B cell (primary cell): ENCODE measurements at regions not wholly inside any gene's neighbourhood (a gene's known extent, or its start where the extent isn't known, plus 50 kb on each side); places are given as distances from the start of the nearest gene placed in this dataset.

Experiments
- ATAC-seq: fragments of 200-7000 bp; cut with Tn5 transposase; one replicate; pipeline ENCODE4 v1.10.0; 2021; ENCODE audit warnings: low read depth, mild to moderate bottlenecking, moderate number of reproducible peaks, moderate library complexity
- CTCF ChIA-PET: fragments of 350-600 bp; sonication (Branson Sonifier 250); formaldehyde crosslinking; loops from one replicate; lab custom pipeline; 2021; ENCODE audit warnings: antibody characterized with exemption, inconsistent platforms; lab: Charles Lee
- POLR2A ChIA-PET: fragments of 350-600 bp; sonication (Branson Sonifier 250); formaldehyde crosslinking; loops from one replicate; lab custom pipeline; 2021; ENCODE audit warnings: antibody characterized with exemption; lab: Charles Lee
- DNase-seq: peaks from one replicate; pipeline ENCODE4 v3.0.0; 2013
- H2AFZ ChIP-seq: 2 replicates; pipeline ENCODE4 v1.6.1; 2012; ENCODE audit warnings: mild to moderate bottlenecking, low read depth, low read length; ENCODE audit not compliant: insufficient read depth, poor library complexity, severe bottlenecking
- H3K27ac ChIP-seq, 2 donors: 1 replicate in 1 of 2; 2 replicates in 1 of 2; pipeline ENCODE4 v1.5.1; 2012 to 2013; ENCODE audit warnings: low read length in 2 of 2, mild to moderate bottlenecking in 2 of 2, moderate library complexity in 1 of 2
- H3K27me3 ChIP-seq, 4 experiments: fragments of 200-600 bp in 1 of 4; sonication (generic) in 1 of 4; replicated peaks in 1 of 4; 1 replicate in 2 of 4; 2 replicates in 2 of 4; pipeline versions ENCODE4 v1.6.1 to v1.7.0; 2013 to 2016; ENCODE audit warnings: low read length in 3 of 4, mild to moderate bottlenecking in 2 of 4, mixed read lengths in 1 of 4, moderate library complexity in 1 of 4; ENCODE audit not compliant: insufficient read depth in 4 of 4, control insufficient read depth in 3 of 4; ENCODE audit errors: control extremely low read depth in 1 of 4
- H3K36me3 ChIP-seq, 2 experiments: replicated peaks in 1 of 2; 1 replicate in 1 of 2; 2 replicates in 1 of 2; pipeline versions ENCODE4 v1.6.1 to v1.7.1; 2013; ENCODE audit warnings: low read length in 1 of 2; ENCODE audit not compliant: insufficient read depth in 2 of 2, control insufficient read depth in 1 of 2; ENCODE audit errors: control extremely low read depth in 1 of 2, extremely low read depth in 1 of 2
- H3K4me1 ChIP-seq, 2 donors: fragments of 200-600 bp in 1 of 2; sonication (generic) in 1 of 2; 1 replicate in 1 of 2; 2 replicates in 1 of 2; pipeline versions ENCODE4 v1.5.1 to v1.6.1; 2013 to 2017; ENCODE audit warnings: low read length in 2 of 2; ENCODE audit not compliant: control insufficient read depth in 2 of 2, insufficient read depth in 2 of 2
- H3K4me2 ChIP-seq: replicated peaks from 2 replicates; pipeline ENCODE3; 2012; ENCODE audit warnings: mild to moderate bottlenecking, low read depth, low read length; ENCODE audit not compliant: poor library complexity, severe bottlenecking
- H3K4me3 ChIP-seq, 5 experiments: fragments of 200-600 bp in 1 of 5; sonication (generic) in 1 of 5; 1 replicate in 3 of 5; 2 replicates in 2 of 5; pipeline versions ENCODE4 v1.5.1 to v1.7.0; 2011 to 2016; ENCODE audit warnings: low read length in 4 of 5, mild to moderate bottlenecking in 4 of 5, low read depth in 2 of 5, control low read depth in 1 of 5, moderate library complexity in 1 of 5; ENCODE audit not compliant: insufficient read depth in 1 of 5; ENCODE audit errors: control extremely low read depth in 1 of 5, extremely low read depth in 1 of 5
- H3K79me2 ChIP-seq: fragments of 200-600 bp; sonication (generic); one replicate; pipeline ENCODE4 v1.6.0; 2016; ENCODE audit warnings: low read length; ENCODE audit not compliant: control insufficient read depth, insufficient read depth
- H3K9ac ChIP-seq: fragments of 200-600 bp; sonication (generic); 2 replicates; pipeline ENCODE4 v1.6.1; 2017; ENCODE audit warnings: mild to moderate bottlenecking, low read length, moderate library complexity
- H3K9me3 ChIP-seq, 3 donors: one replicate each; pipeline versions ENCODE4 v1.6.1 to v1.7.1; 2013; ENCODE audit warnings: low read length in 2 of 3; ENCODE audit not compliant: control insufficient read depth in 2 of 3, insufficient read depth in 1 of 3; ENCODE audit errors: control extremely low read depth in 1 of 3
- H4K20me1 ChIP-seq: 2 replicates; pipeline ENCODE4 v1.6.0; 2012; ENCODE audit warnings: mild to moderate bottlenecking, low read length; ENCODE audit not compliant: insufficient read depth, control insufficient read depth, poor library complexity, severe bottlenecking
- H3K27ac Mint-ChIP-seq: one replicate; pipeline ENCODE4 v1.8.0; 2021; ENCODE audit warnings: mixed read lengths
- H3K27me3 Mint-ChIP-seq: one replicate; pipeline ENCODE4 v1.8.0; 2021; ENCODE audit warnings: mixed read lengths
- H3K4me1 Mint-ChIP-seq: one replicate; pipeline ENCODE4 v1.8.0; 2021; ENCODE audit warnings: mixed read lengths
- H3K4me3 Mint-ChIP-seq: one replicate; pipeline ENCODE4 v1.8.0; 2021; ENCODE audit warnings: mixed read lengths
- H3K9me3 Mint-ChIP-seq: one replicate; pipeline ENCODE4 v1.8.0; 2022; ENCODE audit warnings: mixed read lengths; ENCODE audit not compliant: insufficient read depth
- EZH2 ChIP-seq: IDR thresholded peaks from 2 replicates; pipeline ENCODE4 v1.6.1; 2012; ENCODE audit warnings: borderline replicate concordance, low read depth, mild to moderate bottlenecking, moderate library complexity, low read length; ENCODE audit not compliant: insufficient read depth, poor library complexity, severe bottlenecking
- WGBS: methylation state at CpG from one replicate; pipeline ENCODE4 v1.1.5; 2013; ENCODE audit warnings: missing lambda C conversion rate; ENCODE audit not compliant: insufficient coverage; 5-methylcytosine and 5-hydroxymethylcytosine counted together
- intact Hi-C: fragments of 100-400 bp; cut with micrococcal nuclease; formaldehyde crosslinking; loops from one replicate; pipeline ENCODE4 v1.10.0; 2022
- TF ChIP-seq, protein P1 (sequence below): fragments of 200-600 bp; IDR thresholded peaks from one replicate; pipeline ENCODE4 v1.8.0; 2022; ENCODE audit warnings: antibody characterized with exemption, mild to moderate bottlenecking

DNA sequence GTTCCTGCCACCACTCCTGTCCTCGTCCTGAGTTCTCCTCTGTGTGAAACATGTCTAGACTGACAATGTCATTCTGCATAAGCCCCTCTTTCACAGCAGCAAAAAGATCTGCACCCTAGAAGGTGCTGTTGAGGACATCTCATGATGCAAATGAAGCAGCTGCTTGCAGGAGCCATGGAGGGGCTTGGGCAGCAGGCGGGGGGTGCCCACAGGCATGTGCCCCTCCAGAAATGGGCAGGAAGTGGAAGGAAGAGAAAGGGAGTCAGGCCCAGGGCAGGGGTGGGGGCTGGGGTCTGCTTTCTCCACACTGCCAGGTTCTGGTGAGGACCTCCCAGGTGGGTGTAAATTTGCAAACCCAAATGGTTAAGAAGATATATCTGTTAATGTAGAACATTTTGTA is 54.5 kb upstream of the KCNMB1 start:
- CTCF ChIA-PET, result no interaction called here
- H3K9me3 Mint-ChIP-seq, result no peaks in the 10 kb centered on the region
- no peak overlapping the region for H2AFZ ChIP-seq

DNA sequence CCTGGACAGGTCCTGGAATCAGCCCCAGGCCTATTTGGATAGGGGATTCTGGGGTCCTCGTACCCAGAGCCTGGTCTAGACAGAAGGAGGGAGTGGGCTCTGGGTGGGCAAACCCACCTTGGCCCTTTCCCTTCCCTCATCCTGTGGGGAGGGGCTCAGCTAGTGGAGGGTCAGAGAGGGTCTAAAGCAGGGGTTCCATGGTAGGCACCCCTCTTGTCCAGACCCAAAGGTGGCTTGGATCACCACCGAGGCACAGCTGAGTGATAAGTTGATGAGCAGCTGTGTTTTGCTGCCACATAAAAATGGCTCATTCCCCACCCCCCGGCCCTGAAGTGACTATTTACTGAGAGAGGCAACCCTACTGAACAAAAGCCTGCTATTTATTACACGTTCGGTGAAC is 53.8 kb upstream of the KCNMB1 start:
- Mint-ChIP-seq H3K27me3 (peaks cover 3% of the 10 kb centered on the region), H3K4me1 (no peaks in the 10 kb centered on the region), H3K9me3 (no peaks in the 10 kb centered on the region), H3K27ac (no peak overlapping the region), H3K4me3 (no peak overlapping the region)
- H3K4me2 ChIP-seq, result no peak overlapping the region
- peaks cover 0 to 4% (median 3%) of the 10 kb centered on the region in 3 donors for H3K9me3 ChIP-seq
- ATAC-seq, result no peak
- H2AFZ ChIP-seq, result no peak overlapping the region
- H3K4me1 ChIP-seq, result no peaks in the 10 kb centered on the region
- no peak overlapping the region for H3K4me3 ChIP-seq
- H3K36me3 ChIP-seq, result no peaks in the 10 kb centered on the region
- WGBS, result no CpG with 5 or more reads among the region's 5 CpGs
- intact Hi-C loops, result no loop called here
- H3K27me3 ChIP-seq, result no peaks in the 10 kb centered on the region
- CTCF ChIA-PET, result no interaction called here
- H4K20me1 ChIP-seq, result no peaks in the 10 kb centered on the region
- no peak overlapping the region for H3K9ac ChIP-seq
- H3K79me2 ChIP-seq, result no peaks in the 10 kb centered on the region
- DNase-seq, result no peak
- POLR2A ChIA-PET, result no interaction called here
- H3K27ac ChIP-seq, result no peak overlapping the region
- TF ChIP-seq EZH2, result no peak
- TF ChIP-seq, protein P1, sequence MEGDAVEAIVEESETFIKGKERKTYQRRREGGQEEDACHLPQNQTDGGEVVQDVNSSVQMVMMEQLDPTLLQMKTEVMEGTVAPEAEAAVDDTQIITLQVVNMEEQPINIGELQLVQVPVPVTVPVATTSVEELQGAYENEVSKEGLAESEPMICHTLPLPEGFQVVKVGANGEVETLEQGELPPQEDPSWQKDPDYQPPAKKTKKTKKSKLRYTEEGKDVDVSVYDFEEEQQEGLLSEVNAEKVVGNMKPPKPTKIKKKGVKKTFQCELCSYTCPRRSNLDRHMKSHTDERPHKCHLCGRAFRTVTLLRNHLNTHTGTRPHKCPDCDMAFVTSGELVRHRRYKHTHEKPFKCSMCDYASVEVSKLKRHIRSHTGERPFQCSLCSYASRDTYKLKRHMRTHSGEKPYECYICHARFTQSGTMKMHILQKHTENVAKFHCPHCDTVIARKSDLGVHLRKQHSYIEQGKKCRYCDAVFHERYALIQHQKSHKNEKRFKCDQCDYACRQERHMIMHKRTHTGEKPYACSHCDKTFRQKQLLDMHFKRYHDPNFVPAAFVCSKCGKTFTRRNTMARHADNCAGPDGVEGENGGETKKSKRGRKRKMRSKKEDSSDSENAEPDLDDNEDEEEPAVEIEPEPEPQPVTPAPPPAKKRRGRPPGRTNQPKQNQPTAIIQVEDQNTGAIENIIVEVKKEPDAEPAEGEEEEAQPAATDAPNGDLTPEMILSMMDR, result no peak

More for the DNA sequence above, 54.5 kb upstream of the KCNMB1 start:
- intact Hi-C loops, result no loop called here
- TF ChIP-seq, protein P1, result no peak
- no peak for TF ChIP-seq EZH2
- POLR2A ChIA-PET, result no interaction called here
- ATAC-seq (no peak), DNase-seq (no peak)
- Histone ChIP-seq H3K27me3 (no peaks in the 10 kb centered on the region), H3K9me3 (peaks cover 0 to 4% (median 3%) of the 10 kb centered on the region in 3 donors), H3K4me2 (no peak overlapping the region), H3K9ac (no peak overlapping the region), H4K20me1 (no peaks in the 10 kb centered on the region), H3K27ac (no peak overlapping the region), H3K36me3 (no peaks in the 10 kb centered on the region), H3K79me2 (no peaks in the 10 kb centered on the region), H3K4me1 (no peaks in the 10 kb centered on the region), H3K4me3 (no peak overlapping the region)
- 75% methylated on average over 2 of the region's 2 CpGs for WGBS
- H3K4me3 Mint-ChIP-seq, result no peak overlapping the region
- H3K27ac Mint-ChIP-seq, result no peak overlapping the region
- peaks cover 3% of the 10 kb centered on the region for H3K27me3 Mint-ChIP-seq
- H3K4me1 Mint-ChIP-seq, result no peaks in the 10 kb centered on the region
